Activated naive CD4-positive, alpha-beta T cell treated with anti-CD3 and anti-CD28 coated beads for 36 hours (primary cell): ENCODE measurements at regions not wholly inside any gene's neighbourhood (a gene's known extent, or its start where the extent isn't known, plus 50 kb on each side); places are given as distances from the start of the nearest gene placed in this dataset.
"Not testable (repeated sequence)": the region's sequence is repeated elsewhere in the genome, so short reads cannot be mapped to it uniquely, and the experiment has no call there.

Source experiments
- CTCF ChIA-PET: fragments of 350-600 bp; sonication (Branson Sonifier 250); formaldehyde crosslinking; loops from one replicate; lab custom pipeline; 2021; ENCODE audit warnings: antibody characterized with exemption; lab: Charles Lee
- DNase-seq: peaks from one replicate; pipeline ENCODE4 v3.0.0-alpha.2; 2020
- H3K27ac Mint-ChIP-seq: one replicate; pipeline ENCODE4 v1.8.0; 2021; ENCODE audit warnings: mild to moderate bottlenecking, mixed read lengths
- H3K27me3 Mint-ChIP-seq: one replicate; pipeline ENCODE4 v1.8.0; 2021; ENCODE audit warnings: low read depth, mixed read lengths
- H3K36me3 Mint-ChIP-seq: one replicate; pipeline ENCODE4 v1.8.0; 2021; ENCODE audit warnings: low read depth, mixed read lengths
- H3K4me1 Mint-ChIP-seq: one replicate; pipeline ENCODE4 v1.8.0; 2021; ENCODE audit warnings: low read depth, mixed read lengths
- H3K4me3 Mint-ChIP-seq: one replicate; pipeline ENCODE4 v1.8.0; 2021; ENCODE audit warnings: mild to moderate bottlenecking, moderate library complexity, mixed read lengths
- H3K9me3 Mint-ChIP-seq: one replicate; pipeline ENCODE4 v1.8.0; 2021; ENCODE audit warnings: mixed read lengths
- intact Hi-C: fragments of 100-400 bp; cut with micrococcal nuclease; formaldehyde crosslinking; loops from one replicate; pipeline ENCODE4 v1.15.1; 2023

- Mint-ChIP-seq H3K27me3 (peaks cover 1% of the 10 kb centered on the region), H3K4me3 (no peak overlapping the region), H3K36me3 (no peaks in the 10 kb centered on the region), H3K27ac (no peak overlapping the region), H3K4me1 (peaks cover 8% of the 10 kb centered on the region), H3K9me3 (no peaks in the 10 kb centered on the region)
- intact Hi-C loops, result loop anchor here (2.0 kb wide), 2 partner anchors 72 to 100 kb away; no protein-coding TSS in a partner anchor
- DNase-seq, result peak; percentile 77
- CTCF ChIA-PET, result interaction anchor here (0.6 to 1.0 kb wide), 3 partner anchors 100 to 824 kb away, joined by 3 to 8 read pairs (median 5); no protein-coding TSS in a partner anchor
Observed at GRCh38 chr1:181324797-181325616, 158.3 kb upstream of the CACNA1E start.

GRCh38 chr1:181325765-181326164 is 157.6 kb upstream of the CACNA1E start:
- not testable (repeated sequence) for H3K9me3 Mint-ChIP-seq, H3K27ac Mint-ChIP-seq, DNase-seq, H3K36me3 Mint-ChIP-seq, H3K4me3 Mint-ChIP-seq, H3K4me1 Mint-ChIP-seq, H3K27me3 Mint-ChIP-seq
- intact Hi-C loops, result loop anchor here (2.0 kb wide), 2 partner anchors 71 to 99 kb away; no protein-coding TSS in a partner anchor
- CTCF ChIA-PET, result interaction anchor here (1.0 kb wide), 1 partner anchor 105 kb away, joined by 8 read pairs; no protein-coding TSS in a partner anchor

GRCh38 chr1:181326348-181326747 is 157.0 kb upstream of the CACNA1E start:
- Mint-ChIP-seq H3K36me3 (no peaks in the 10 kb centered on the region), H3K4me3 (no peak overlapping the region), H3K27ac (no peak overlapping the region), H3K4me1 (peaks cover 8% of the 10 kb centered on the region), H3K9me3 (no peaks in the 10 kb centered on the region), H3K27me3 (no peaks in the 10 kb centered on the region)
- intact Hi-C loops, result no loop called here
- no peak for DNase-seq
- CTCF ChIA-PET, result no interaction called here

- CTCF ChIA-PET, result no interaction called here
- H3K9me3 Mint-ChIP-seq, result no peaks in the 10 kb centered on the region
- intact Hi-C loops, result no loop called here
- H3K27me3 Mint-ChIP-seq, result no peaks in the 10 kb centered on the region
- H3K4me3 Mint-ChIP-seq, result no peak overlapping the region
- H3K36me3 Mint-ChIP-seq, result no peaks in the 10 kb centered on the region
- peaks cover 8% of the 10 kb centered on the region for H3K4me1 Mint-ChIP-seq
- DNase-seq, result no peak
- no peak overlapping the region for H3K27ac Mint-ChIP-seq
Observed at GRCh38 chr1:181327796-181328195, 155.5 kb upstream of the CACNA1E start.

- intact Hi-C loops, result no loop called here
- no peaks in the 10 kb centered on the region for H3K4me1 Mint-ChIP-seq
- no peaks in the 10 kb centered on the region for H3K27me3 Mint-ChIP-seq
- H3K9me3 Mint-ChIP-seq, result peaks cover 3% of the 10 kb centered on the region
- no peak for DNase-seq
- CTCF ChIA-PET, result interaction anchor here (0.6 to 1.3 kb wide), 3 partner anchors 9 to 90 kb away, joined by 3 to 6 read pairs (median 3); no protein-coding TSS in a partner anchor
- H3K36me3 Mint-ChIP-seq, result no peaks in the 10 kb centered on the region
- no peak overlapping the region for H3K27ac Mint-ChIP-seq
- H3K4me3 Mint-ChIP-seq, result no peak overlapping the region
Observed at GRCh38 chr1:181334724-181335123, 148.6 kb upstream of the CACNA1E start.

- DNase-seq, result no peak
- CTCF ChIA-PET, result no interaction called here
- H3K27me3 Mint-ChIP-seq, result no peaks in the 10 kb centered on the region
- no peaks in the 10 kb centered on the region for H3K36me3 Mint-ChIP-seq
- H3K4me1 Mint-ChIP-seq, result no peaks in the 10 kb centered on the region
- intact Hi-C loops, result no loop called here
- no peak overlapping the region for H3K27ac Mint-ChIP-seq
- H3K9me3 Mint-ChIP-seq, result peaks cover 3% of the 10 kb centered on the region
- no peak overlapping the region for H3K4me3 Mint-ChIP-seq
Observed at GRCh38 chr1:181335631-181336030, 147.7 kb upstream of the CACNA1E start.

- Mint-ChIP-seq H3K27me3 (no peaks in the 10 kb centered on the region), H3K4me3 (no peak overlapping the region), H3K36me3 (no peaks in the 10 kb centered on the region), H3K27ac (no peak overlapping the region), H3K4me1 (peaks cover 7% of the 10 kb centered on the region), H3K9me3 (peaks cover 3% of the 10 kb centered on the region)
- CTCF ChIA-PET, result no interaction called here
- DNase-seq, result no peak
- intact Hi-C loops, result no loop called here
Observed at GRCh38 chr1:181341026-181341632, 142.2 kb upstream of the CACNA1E start.

GRCh38 chr1:181344091-181344490 is 139.2 kb upstream of the CACNA1E start:
- no peak for DNase-seq
- Mint-ChIP-seq H3K36me3 (no peaks in the 10 kb centered on the region), H3K4me1 (peaks cover 7% of the 10 kb centered on the region), H3K9me3 (no peaks in the 10 kb centered on the region), H3K27me3 (no peaks in the 10 kb centered on the region), H3K27ac (no peak overlapping the region), H3K4me3 (no peak overlapping the region)
- CTCF ChIA-PET, result interaction anchor here (0.9 kb wide), 1 partner anchor 10 kb away, joined by 3 read pairs; no protein-coding TSS in a partner anchor
- intact Hi-C loops, result no loop called here

GRCh38 chr1:181345146-181345545 is 138.2 kb upstream of the CACNA1E start:
- no peak for DNase-seq
- Mint-ChIP-seq H3K9me3 (no peaks in the 10 kb centered on the region), H3K27ac (no peak overlapping the region), H3K4me1 (peaks cover 7% of the 10 kb centered on the region), H3K27me3 (no peaks in the 10 kb centered on the region), H3K36me3 (no peaks in the 10 kb centered on the region), H3K4me3 (no peak overlapping the region)
- intact Hi-C loops, result no loop called here
- CTCF ChIA-PET, result no interaction called here

GRCh38 chr1:181347495-181348390 is 135.6 kb upstream of the CACNA1E start:
- no peaks in the 10 kb centered on the region for H3K36me3 Mint-ChIP-seq
- no peaks in the 10 kb centered on the region for H3K9me3 Mint-ChIP-seq
- no peaks in the 10 kb centered on the region for H3K27me3 Mint-ChIP-seq
- H3K4me1 Mint-ChIP-seq, result peaks cover 7% of the 10 kb centered on the region
- CTCF ChIA-PET, result no interaction called here
- intact Hi-C loops, result no loop called here
- no peak overlapping the region for H3K4me3 Mint-ChIP-seq
- no peak overlapping the region for H3K27ac Mint-ChIP-seq
- DNase-seq, result no peak

- CTCF ChIA-PET, result interaction anchor here (0.5 kb wide), 1 partner anchor 11 kb away, joined by 3 read pairs; no protein-coding TSS in a partner anchor
- no peak for DNase-seq
- Mint-ChIP-seq H3K4me1 (no peaks in the 10 kb centered on the region), H3K4me3 (no peak overlapping the region), H3K36me3 (no peaks in the 10 kb centered on the region), H3K27me3 (no peaks in the 10 kb centered on the region), H3K9me3 (no peaks in the 10 kb centered on the region), H3K27ac (peak overlapping the region; percentile 26)
- intact Hi-C loops, result no loop called here
Observed at GRCh38 chr1:181349512-181349911, 133.8 kb upstream of the CACNA1E start.

- CTCF ChIA-PET, result no interaction called here
Observed at GRCh38 chr1:181350131-181350530, 133.2 kb upstream of the CACNA1E start.

More at GRCh38 chr1:181350131-181350530, 133.2 kb upstream of the CACNA1E start:
- Mint-ChIP-seq H3K4me1 (no peaks in the 10 kb centered on the region), H3K9me3 (no peaks in the 10 kb centered on the region), H3K27me3 (no peaks in the 10 kb centered on the region), H3K27ac (no peak overlapping the region), H3K36me3 (no peaks in the 10 kb centered on the region), H3K4me3 (no peak overlapping the region)
- intact Hi-C loops, result no loop called here
- no peak for DNase-seq
